ENCODE measurements at regions not wholly inside any gene's neighbourhood (a gene's known extent, or its start where the extent isn't known, plus 50 kb on each side); places are given as distances from the start of the nearest gene placed in this dataset.

- no peak for DNase-seq
These were observed 400.8 kb upstream of the PROK2 start for GRCh38 chr3:72185549-72186399.

- DNase-seq: no peak
These were observed 398.5 kb upstream of the PROK2 start for GRCh38 chr3:72183489-72183888.

- no peak for DNase-seq
These were observed 397.3 kb upstream of the PROK2 start for GRCh38 chr3:72182206-72182605.

GRCh38 chr3:72181251-72181650 is 396.3 kb upstream of the PROK2 start:
- no peak for DNase-seq

- no peak for DNase-seq
These were observed 395.5 kb upstream of the PROK2 start for GRCh38 chr3:72180405-72180804.

- DNase-seq: no peak
These were observed 394.1 kb upstream of the PROK2 start for GRCh38 chr3:72179107-72179464.

GRCh38 chr3:72178463-72179106 is 393.6 kb upstream of the PROK2 start:
- DNase-seq: no peak

GRCh38 chr3:72177075-72178050 is 392.4 kb upstream of the PROK2 start:
- no peak for DNase-seq

GRCh38 chr3:72176537-72177041 is 391.6 kb upstream of the PROK2 start:
- DNase-seq: no peak

GRCh38 chr3:72175296-72175858 is 390.4 kb upstream of the PROK2 start:
- no peak for DNase-seq

GRCh38 chr3:72174890-72175289 is 389.9 kb upstream of the PROK2 start:
- DNase-seq: no peak

- DNase-seq: no peak
These were observed 389.1 kb upstream of the PROK2 start for GRCh38 chr3:72174040-72174439.

- no peak for DNase-seq
These were observed 387.0 kb upstream of the PROK2 start for GRCh38 chr3:72171946-72172345.

GRCh38 chr3:72171463-72171881 is 386.5 kb upstream of the PROK2 start:
- no peak for DNase-seq

- no peak for DNase-seq
These were observed 384.9 kb upstream of the PROK2 start for GRCh38 chr3:72169561-72170472.

- no peak for DNase-seq
These were observed 384.2 kb upstream of the PROK2 start for GRCh38 chr3:72169120-72169519.

GRCh38 chr3:72165808-72166207 is 380.9 kb upstream of the PROK2 start:
- DNase-seq: no peak

GRCh38 chr3:72165317-72165716 is 380.4 kb upstream of the PROK2 start:
- DNase-seq: no peak

GRCh38 chr3:72164635-72164978 is 379.7 kb upstream of the PROK2 start:
- DNase-seq: no peak

GRCh38 chr3:72163809-72164634 is 379.1 kb upstream of the PROK2 start:
- no peak for DNase-seq

- no peak for DNase-seq
These were observed 377.8 kb upstream of the PROK2 start for GRCh38 chr3:72162649-72163184.

All from NCI-H1105 treated with DMSO at 0.1 percent for 48 hours (cell line).